A549 (cell line): ENCODE measurements at regions not wholly inside any gene's neighbourhood (a gene's known extent, or its start where the extent isn't known, plus 50 kb on each side); places are given as distances from the start of the nearest gene placed in this dataset.

Experiments used
- CHD4 ChIP-seq: fragments of 200-600 bp; sonication (generic); IDR thresholded peaks from 2 replicates; pipeline ENCODE4 v1.6.1; 2016; ENCODE audit warnings: antibody characterized with exemption, mild to moderate bottlenecking, borderline replicate concordance
- EP300 ChIP-seq, 2 experiments: fragments of >200 bp; sonication (Bioruptor Twin); formaldehyde crosslinking; IDR thresholded peaks; 2 replicates in 1 of 2; 3 replicates in 1 of 2; pipeline ENCODE4 v1.6.1; 2016 to 2017
- HDAC2 ChIP-seq: fragments of 200-600 bp; sonication (generic); IDR thresholded peaks from 2 replicates; pipeline ENCODE4 v1.6.1; 2016
- JUN ChIP-seq, 2 experiments: fragments of >200 bp; sonication (Bioruptor Twin); formaldehyde crosslinking; IDR thresholded peaks; 2 replicates in 1 of 2; 3 replicates in 1 of 2; pipeline ENCODE4 v1.6.1; 2016 to 2017
- KDM1A ChIP-seq: fragments of 200-600 bp; sonication (generic); IDR thresholded peaks from 2 replicates; pipeline ENCODE4 v1.6.1; 2016; ENCODE audit warnings: low read depth, mild to moderate bottlenecking
- MAFK ChIP-seq: fragments of 450-650 bp; IDR thresholded peaks from 2 replicates; pipeline ENCODE4 v1.6.1; 2014; ENCODE audit not compliant: partially characterized antibody
- NPAS2 ChIP-seq: fragments of 250-450 bp; sonication (Bioruptor Pico); IDR thresholded peaks from 2 replicates; pipeline ENCODE4 v1.8.0; 2022; ENCODE audit warnings: mild to moderate bottlenecking, moderate library complexity, borderline replicate concordance
- POLR2A ChIP-seq: IDR thresholded peaks from 2 replicates; pipeline ENCODE4 v1.6.1; 2012; ENCODE audit warnings: mild to moderate bottlenecking, low read length
- TP53 ChIP-seq: fragments of 250-450 bp; sonication (Bioruptor Pico); IDR thresholded peaks from 2 replicates; pipeline ENCODE4 v1.5.0; 2021; ENCODE audit warnings: mild to moderate bottlenecking, moderate library complexity
- ZSCAN20 ChIP-seq: fragments of 250-450 bp; sonication (Bioruptor Pico); IDR thresholded peaks from 2 replicates; pipeline ENCODE4 v1.8.0; 2022; ENCODE audit warnings: mild to moderate bottlenecking, moderate library complexity
- TF ChIP-seq, protein P1 (sequence below): fragments of >200 bp; sonication (Bioruptor Twin); formaldehyde crosslinking; IDR thresholded peaks from 3 replicates; pipeline ENCODE4 v1.5.1; 2016
- TF ChIP-seq, protein P2 (sequence below): fragments of 450-650 bp; IDR thresholded peaks from 2 replicates; pipeline ENCODE4 v1.6.1; 2014; ENCODE audit warnings: antibody characterized with exemption
- TF ChIP-seq, protein P3 (sequence below): fragments of 150-350 bp; IDR thresholded peaks from 2 replicates; pipeline ENCODE4 v1.6.1; 2014; ENCODE audit warnings: low read depth, mild to moderate bottlenecking, low read length

DNA sequence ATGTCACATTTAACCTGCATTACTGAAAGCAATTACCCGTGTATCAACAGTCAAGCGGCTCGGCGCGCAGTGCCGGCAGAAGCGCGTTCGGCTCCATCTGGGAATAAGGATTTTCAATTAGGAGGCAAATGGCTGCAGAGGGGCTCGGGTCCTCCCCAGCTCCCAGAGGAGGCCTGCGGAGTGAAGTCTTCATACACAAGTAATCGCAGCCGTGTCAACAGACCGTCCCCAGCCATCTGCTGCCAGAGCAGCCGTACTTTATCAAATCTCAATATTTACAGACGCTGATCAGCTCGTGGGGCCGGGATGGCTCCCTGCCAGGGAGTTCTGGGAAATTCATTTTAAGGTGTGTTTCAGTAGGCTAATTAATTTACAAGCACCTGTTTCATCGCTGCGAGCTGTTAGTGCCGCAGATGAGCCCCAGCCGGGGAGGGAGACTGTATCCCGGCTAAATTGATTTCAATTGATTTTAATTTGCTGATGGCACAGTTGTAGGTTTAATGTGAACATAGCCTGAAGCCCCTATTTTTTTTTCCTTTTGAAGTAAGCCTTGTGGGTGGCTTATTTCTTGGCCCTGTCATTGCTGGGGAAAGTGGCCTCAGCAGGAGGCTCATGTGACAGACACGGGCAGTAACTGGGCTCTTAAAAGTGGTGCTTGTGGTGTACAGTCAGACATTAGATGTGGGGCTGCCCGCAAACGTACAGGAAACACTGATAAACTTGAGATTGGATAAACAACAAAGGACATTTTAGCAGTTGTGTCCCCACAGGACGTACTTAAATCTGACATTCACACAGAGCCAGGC is 252.7 kb downstream of the TEX29 start:
- TF ChIP-seq, protein P1, sequence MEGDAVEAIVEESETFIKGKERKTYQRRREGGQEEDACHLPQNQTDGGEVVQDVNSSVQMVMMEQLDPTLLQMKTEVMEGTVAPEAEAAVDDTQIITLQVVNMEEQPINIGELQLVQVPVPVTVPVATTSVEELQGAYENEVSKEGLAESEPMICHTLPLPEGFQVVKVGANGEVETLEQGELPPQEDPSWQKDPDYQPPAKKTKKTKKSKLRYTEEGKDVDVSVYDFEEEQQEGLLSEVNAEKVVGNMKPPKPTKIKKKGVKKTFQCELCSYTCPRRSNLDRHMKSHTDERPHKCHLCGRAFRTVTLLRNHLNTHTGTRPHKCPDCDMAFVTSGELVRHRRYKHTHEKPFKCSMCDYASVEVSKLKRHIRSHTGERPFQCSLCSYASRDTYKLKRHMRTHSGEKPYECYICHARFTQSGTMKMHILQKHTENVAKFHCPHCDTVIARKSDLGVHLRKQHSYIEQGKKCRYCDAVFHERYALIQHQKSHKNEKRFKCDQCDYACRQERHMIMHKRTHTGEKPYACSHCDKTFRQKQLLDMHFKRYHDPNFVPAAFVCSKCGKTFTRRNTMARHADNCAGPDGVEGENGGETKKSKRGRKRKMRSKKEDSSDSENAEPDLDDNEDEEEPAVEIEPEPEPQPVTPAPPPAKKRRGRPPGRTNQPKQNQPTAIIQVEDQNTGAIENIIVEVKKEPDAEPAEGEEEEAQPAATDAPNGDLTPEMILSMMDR = no peak
- TF ChIP-seq, protein P2, sequence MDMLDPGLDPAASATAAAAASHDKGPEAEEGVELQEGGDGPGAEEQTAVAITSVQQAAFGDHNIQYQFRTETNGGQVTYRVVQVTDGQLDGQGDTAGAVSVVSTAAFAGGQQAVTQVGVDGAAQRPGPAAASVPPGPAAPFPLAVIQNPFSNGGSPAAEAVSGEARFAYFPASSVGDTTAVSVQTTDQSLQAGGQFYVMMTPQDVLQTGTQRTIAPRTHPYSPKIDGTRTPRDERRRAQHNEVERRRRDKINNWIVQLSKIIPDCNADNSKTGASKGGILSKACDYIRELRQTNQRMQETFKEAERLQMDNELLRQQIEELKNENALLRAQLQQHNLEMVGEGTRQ = no peak
- TF ChIP-seq NPAS2 (CRISPR knock-in tag) (no peak), JUN (IDR thresholded peaks at IDR 0.05) (no peak), POLR2A (no peak), HDAC2 (no peak), EP300 (IDR thresholded peaks at IDR 0.05) (no peak), MAFK (no peak), KDM1A (no peak), TP53 (CRISPR knock-in tag) (no peak), ZSCAN20 (CRISPR knock-in tag) (no peak), CHD4 (no peak)
- TF ChIP-seq, protein P3, sequence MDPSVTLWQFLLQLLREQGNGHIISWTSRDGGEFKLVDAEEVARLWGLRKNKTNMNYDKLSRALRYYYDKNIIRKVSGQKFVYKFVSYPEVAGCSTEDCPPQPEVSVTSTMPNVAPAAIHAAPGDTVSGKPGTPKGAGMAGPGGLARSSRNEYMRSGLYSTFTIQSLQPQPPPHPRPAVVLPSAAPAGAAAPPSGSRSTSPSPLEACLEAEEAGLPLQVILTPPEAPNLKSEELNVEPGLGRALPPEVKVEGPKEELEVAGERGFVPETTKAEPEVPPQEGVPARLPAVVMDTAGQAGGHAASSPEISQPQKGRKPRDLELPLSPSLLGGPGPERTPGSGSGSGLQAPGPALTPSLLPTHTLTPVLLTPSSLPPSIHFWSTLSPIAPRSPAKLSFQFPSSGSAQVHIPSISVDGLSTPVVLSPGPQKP = no peak
